GM18517 (cell line): ENCODE measurements at regions not wholly inside any gene's neighbourhood (a gene's known extent, or its start where the extent isn't known, plus 50 kb on each side); places are given as distances from the start of the nearest gene placed in this dataset.

Source experiments
- ATAC-seq: cut with Tn5 transposase; IDR thresholded peaks from one replicate; pipeline ENCODE4 v1.9.1; 2021; ENCODE audit warnings: mild to moderate bottlenecking, moderate library complexity; ENCODE audit not compliant: unreplicated experiment

- ATAC-seq = no peak
These were observed 53.1 kb downstream of the CH25H start for GRCh38 chr10:89153971-89154370.

GRCh38 chr10:89153116-89153515 lies 54.0 kb downstream of the CH25H start:
- no peak for ATAC-seq

- ATAC-seq = no peak
These were observed 55.3 kb downstream of the CH25H start for GRCh38 chr10:89151857-89152256.

GRCh38 chr10:89148061-89148460 lies 59.1 kb downstream of the CH25H start:
- ATAC-seq = no peak

- ATAC-seq = no peak
These were observed 59.9 kb downstream of the CH25H start for GRCh38 chr10:89147256-89147655.

GRCh38 chr10:89144836-89145235 lies 62.3 kb downstream of the CH25H start:
- ATAC-seq = no peak

GRCh38 chr10:89142590-89142989 lies 64.5 kb downstream of the CH25H start:
- no peak for ATAC-seq

- ATAC-seq = no peak
These were observed 68.2 kb downstream of the CH25H start for GRCh38 chr10:89138755-89139490.

- peak; percentile 91 for ATAC-seq
These were observed 72.2 kb downstream of the CH25H start for GRCh38 chr10:89134963-89135362.

GRCh38 chr10:89129911-89130310 lies 77.2 kb downstream of the CH25H start:
- ATAC-seq = no peak

- ATAC-seq = no peak
These were observed 84.6 kb downstream of the CH25H start for GRCh38 chr10:89122433-89123051.

GRCh38 chr10:89121764-89122020 lies 85.4 kb downstream of the CH25H start:
- ATAC-seq = no peak

- ATAC-seq = no peak
These were observed 86.0 kb downstream of the CH25H start for GRCh38 chr10:89120931-89121763.

- ATAC-seq = no peak
These were observed 87.5 kb downstream of the CH25H start for GRCh38 chr10:89119651-89120050.

- ATAC-seq = no peak
These were observed 89.0 kb downstream of the CH25H start for GRCh38 chr10:89118091-89118490.

- no peak for ATAC-seq
These were observed 91.1 kb downstream of the CH25H start for GRCh38 chr10:89115876-89116627.

GRCh38 chr10:89114846-89115625 lies 92.1 kb downstream of the CH25H start:
- no peak for ATAC-seq

- ATAC-seq = no peak
These were observed 104.4 kb downstream of the CH25H start for GRCh38 chr10:89102735-89103134.

- no peak for ATAC-seq
These were observed 105.2 kb downstream of the CH25H start for GRCh38 chr10:89101943-89102342.

GRCh38 chr10:89100680-89101079 lies 106.4 kb downstream of the CH25H start:
- no peak for ATAC-seq

GRCh38 chr10:89097226-89097625 lies 106.6 kb downstream of the FAS start:
- ATAC-seq = no peak
